ENCODE measurements at regions not wholly inside any gene's neighbourhood (a gene's known extent, or its start where the extent isn't known, plus 50 kb on each side); places are given as distances from the start of the nearest gene placed in this dataset.

DNA sequence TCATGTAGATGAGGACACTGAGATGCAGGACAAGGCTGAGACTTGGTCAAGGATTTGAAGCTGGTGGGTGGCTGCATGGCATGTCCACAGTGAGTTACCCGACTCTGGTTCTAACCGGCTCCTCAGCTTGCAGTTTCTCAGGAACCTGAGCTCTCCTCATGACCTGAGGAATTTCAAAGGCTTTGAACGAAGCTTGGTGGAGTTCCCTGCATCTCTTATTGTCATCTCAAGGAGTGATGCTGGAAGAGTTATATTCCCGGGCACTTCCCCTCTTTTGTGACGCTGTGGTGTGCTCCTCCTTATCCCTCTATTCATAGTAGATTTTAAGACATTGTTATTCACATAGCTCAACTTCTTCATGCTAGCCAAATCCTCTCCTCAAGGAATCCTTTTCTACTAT is 500.1 kb upstream of the HTR2A start:
- CTCF ChIA-PET, result no interaction called here
- H3K4me3 ChIP-seq (ENCODE audit: low read depth, low read length), result no peak overlapping the region
- TF ChIP-seq ZBTB48 (tag by site-specific recombination; IDR thresholded peaks at IDR 0.05), result no peak
- no peak for TF ChIP-seq ZSCAN23 (tag by site-specific recombination; IDR thresholded peaks at IDR 0.05)
- no peak for TF ChIP-seq ZBTB11 (tag by site-specific recombination; conservative IDR thresholded peaks at IDR 0.05; ENCODE audit: low read depth)
- TF ChIP-seq ZNF221 (tag by site-specific recombination; IDR thresholded peaks at IDR 0.05; ENCODE audit: borderline replicate concordance), result no peak
- TF ChIP-seq BCL11A (tag by site-specific recombination; IDR thresholded peaks at IDR 0.05; ENCODE audit: low read depth), result no peak
- no peak for TF ChIP-seq ZNF18 (tag by site-specific recombination; IDR thresholded peaks at IDR 0.05)
- no peak for TF ChIP-seq ZNF660 (tag by site-specific recombination; IDR thresholded peaks at IDR 0.05)
- no peak for TF ChIP-seq ZNF623 (tag by site-specific recombination; IDR thresholded peaks at IDR 0.05)
- no peak for TF ChIP-seq ZNF585B (tag by site-specific recombination; IDR thresholded peaks at IDR 0.05)
- no peak for TF ChIP-seq ZNF658 (tag by site-specific recombination; IDR thresholded peaks at IDR 0.05)
- no peak for TF ChIP-seq ZNF488 (tag by site-specific recombination; IDR thresholded peaks at IDR 0.05)
- TF ChIP-seq RBAK (tag by site-specific recombination; IDR thresholded peaks at IDR 0.05), result no peak
- no peak for TF ChIP-seq ZBTB49 (tag by site-specific recombination; IDR thresholded peaks at IDR 0.05; ENCODE audit: low read depth)
- TF ChIP-seq ZNF292 (tag by site-specific recombination; IDR thresholded peaks at IDR 0.05; ENCODE audit: borderline replicate concordance, low read depth), result no peak
- no peak for TF ChIP-seq ZNF510 (tag by site-specific recombination; IDR thresholded peaks at IDR 0.05; ENCODE audit: insufficient replicate concordance)
- H3K27ac ChIP-seq (ENCODE audit: extremely low read depth, low read depth, low read length), result no peak overlapping the region
- no peaks in the 10 kb centered on the region for H3K36me3 ChIP-seq (ENCODE audit: control insufficient read depth in 2 of 2, insufficient read depth in 1 of 2, low read length in 2 of 2)
- no peaks in the 10 kb centered on the region for H3K4me1 ChIP-seq (ENCODE audit: control insufficient read depth, insufficient read depth, low read length)
- no peaks in the 10 kb centered on the region for H3K9me3 ChIP-seq (ENCODE audit: control insufficient read depth, insufficient read depth, low read depth, low read length)
- POLR2A ChIA-PET, result no interaction called here

DNA sequence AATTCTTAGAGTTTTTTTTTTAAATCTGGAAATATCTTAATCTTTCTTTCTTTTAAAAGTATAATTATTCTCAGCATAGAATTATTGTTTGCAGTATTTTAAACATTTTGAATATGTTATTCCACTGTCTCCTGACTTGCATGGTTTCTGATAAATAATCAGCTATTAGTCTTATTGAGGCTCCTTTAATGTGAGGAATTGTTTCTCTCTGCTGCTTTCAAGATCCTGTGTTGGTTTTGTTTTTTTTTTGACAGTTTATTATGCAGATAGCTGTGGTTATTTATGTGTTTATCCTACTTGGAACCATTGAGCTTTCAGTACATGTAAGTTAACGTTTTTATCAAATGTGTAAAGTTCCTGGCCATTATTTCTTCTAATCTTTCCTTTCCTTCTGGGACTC is 477.9 kb upstream of the HTR2A start:
- ChIA-PET POLR2A (no interaction called here), CTCF (no interaction called here)
- no peak overlapping the region for H3K4me3 ChIP-seq (ENCODE audit: low read depth, low read length)
- H3K36me3 ChIP-seq (ENCODE audit: control insufficient read depth in 2 of 2, insufficient read depth in 1 of 2, low read length in 2 of 2), result no peaks in the 10 kb centered on the region
- no peaks in the 10 kb centered on the region for H3K4me1 ChIP-seq (ENCODE audit: control insufficient read depth, insufficient read depth, low read length)
- no peaks in the 10 kb centered on the region for H3K9me3 ChIP-seq (ENCODE audit: control insufficient read depth, insufficient read depth, low read depth, low read length)
- no peak overlapping the region for H3K27ac ChIP-seq (ENCODE audit: extremely low read depth, low read depth, low read length)
- TF ChIP-seq ZNF24 (tag by site-specific recombination; IDR thresholded peaks at IDR 0.05) (no peak), ZNF16 (tag by site-specific recombination; IDR thresholded peaks at IDR 0.05; ENCODE audit: low read depth) (no peak), ZNF341 (tag by site-specific recombination; IDR thresholded peaks at IDR 0.05; ENCODE audit: low read depth) (no peak), ZNF19 (tag by site-specific recombination; IDR thresholded peaks at IDR 0.05; ENCODE audit: low read depth) (no peak), ZNF776 (tag by site-specific recombination; IDR thresholded peaks at IDR 0.05; ENCODE audit: borderline replicate concordance) (no peak), ZFP69B (tag by site-specific recombination; IDR thresholded peaks at IDR 0.05) (no peak), ZNF596 (tag by site-specific recombination; IDR thresholded peaks at IDR 0.05) (no peak), ZNF10 (tag by site-specific recombination; IDR thresholded peaks at IDR 0.05) (no peak), ZNF175 (tag by site-specific recombination; IDR thresholded peaks at IDR 0.05) (no peak)
- TF ChIP-seq, protein P1, sequence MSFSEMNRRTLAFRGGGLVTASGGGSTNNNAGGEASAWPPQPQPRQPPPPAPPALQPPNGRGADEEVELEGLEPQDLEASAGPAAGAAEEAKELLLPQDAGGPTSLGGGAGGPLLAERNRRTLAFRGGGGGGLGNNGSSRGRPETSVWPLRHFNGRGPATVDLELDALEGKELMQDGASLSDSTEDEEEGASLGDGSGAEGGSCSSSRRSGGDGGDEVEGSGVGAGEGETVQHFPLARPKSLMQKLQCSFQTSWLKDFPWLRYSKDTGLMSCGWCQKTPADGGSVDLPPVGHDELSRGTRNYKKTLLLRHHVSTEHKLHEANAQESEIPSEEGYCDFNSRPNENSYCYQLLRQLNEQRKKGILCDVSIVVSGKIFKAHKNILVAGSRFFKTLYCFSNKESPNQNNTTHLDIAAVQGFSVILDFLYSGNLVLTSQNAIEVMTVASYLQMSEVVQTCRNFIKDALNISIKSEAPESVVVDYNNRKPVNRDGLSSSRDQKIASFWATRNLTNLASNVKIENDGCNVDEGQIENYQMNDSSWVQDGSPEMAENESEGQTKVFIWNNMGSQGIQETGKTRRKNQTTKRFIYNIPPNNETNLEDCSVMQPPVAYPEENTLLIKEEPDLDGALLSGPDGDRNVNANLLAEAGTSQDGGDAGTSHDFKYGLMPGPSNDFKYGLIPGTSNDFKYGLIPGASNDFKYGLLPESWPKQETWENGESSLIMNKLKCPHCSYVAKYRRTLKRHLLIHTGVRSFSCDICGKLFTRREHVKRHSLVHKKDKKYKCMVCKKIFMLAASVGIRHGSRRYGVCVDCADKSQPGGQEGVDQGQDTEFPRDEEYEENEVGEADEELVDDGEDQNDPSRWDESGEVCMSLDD (tag by site-specific recombination; IDR thresholded peaks at IDR 0.05), result no peak
